IMR-90 (cell line): ENCODE measurements at regions not wholly inside any gene's neighbourhood (a gene's known extent, or its start where the extent isn't known, plus 50 kb on each side); places are given as distances from the start of the nearest gene placed in this dataset.

Source experiments
- ATAC-seq: fragments of 200-7000 bp; cut with Tn5 transposase; 2 replicates; pipeline ENCODE4 v1.9.1; 2020; ENCODE audit warnings: low read depth, mild to moderate bottlenecking, moderate library complexity
- BruUV-seq: library from RNA; stranded (reverse); fragments of 400-500 nt; replicated peaks from 2 replicates; lab custom pipeline; 2021; lab: Mats Ljungman, UMichigan
- CTCF ChIA-PET: fragments of 300-600 bp; formaldehyde crosslinking; extraction: SDS; loops from one replicate; lab custom pipeline; 2021; ENCODE audit warnings: antibody characterized with exemption; lab: Yijun Ruan, JAX
- POLR2A ChIA-PET: fragments of 300-600 bp; sonication (Branson Sonifier 250); formaldehyde crosslinking; loops from one replicate; lab custom pipeline; 2022; ENCODE audit warnings: antibody characterized with exemption; ENCODE audit not compliant: unreplicated experiment; lab: Charles Lee
- DNase-seq: peaks from one replicate; pipeline ENCODE4 v3.0.0; 2013
- H2AFZ ChIP-seq: replicated peaks from 2 replicates; pipeline ENCODE3; 2013; ENCODE audit warnings: low read length, mild to moderate bottlenecking; ENCODE audit not compliant: poor library complexity
- H2AK5ac ChIP-seq: 2 replicates; pipeline ENCODE4 v1.6.1; 2013; ENCODE audit warnings: low read depth, low read length, inconsistent platforms
- H2AK9ac ChIP-seq: replicated peaks from 2 replicates; pipeline ENCODE3; 2013; ENCODE audit warnings: mild to moderate bottlenecking, low read depth, low read length, moderate library complexity; ENCODE audit not compliant: poor library complexity
- H2BK120ac ChIP-seq: 2 replicates; pipeline ENCODE4 v1.6.1; 2013; ENCODE audit warnings: low read depth, low read length, inconsistent platforms
- H2BK15ac ChIP-seq: 3 replicates; pipeline ENCODE4 v1.6.1; 2013; ENCODE audit warnings: low read depth, low read length, inconsistent platforms
- H2BK20ac ChIP-seq: 2 replicates; pipeline ENCODE4 v1.6.1; 2013; ENCODE audit warnings: low read depth, mild to moderate bottlenecking, inconsistent platforms, low read length, moderate library complexity
- H2BK5ac ChIP-seq: 2 replicates; pipeline ENCODE4 v1.6.1; 2013; ENCODE audit warnings: mild to moderate bottlenecking, low read depth, low read length, inconsistent platforms; ENCODE audit not compliant: poor library complexity, severe bottlenecking
- H3K14ac ChIP-seq: replicated peaks from 2 replicates; pipeline ENCODE4 v1.6.1; 2013; ENCODE audit warnings: low read depth, low read length, inconsistent platforms
- H3K18ac ChIP-seq: 2 replicates; pipeline ENCODE4 v1.6.1; 2013; ENCODE audit warnings: low read depth, low read length, control low read depth
- H3K23ac ChIP-seq: 2 replicates; pipeline ENCODE4 v1.6.1; 2013; ENCODE audit warnings: low read depth, low read length, inconsistent platforms
- H3K27ac ChIP-seq: 2 replicates; pipeline ENCODE4 v1.5.1; 2013; ENCODE audit warnings: mild to moderate bottlenecking, control low read depth, low read length; ENCODE audit not compliant: insufficient read depth
- H3K27me3 ChIP-seq: 2 replicates; pipeline ENCODE4 v1.6.1; 2013; ENCODE audit warnings: low read length; ENCODE audit not compliant: control insufficient read depth, insufficient read depth
- H3K36me3 ChIP-seq: 2 replicates; pipeline ENCODE4 v1.6.1; 2013; ENCODE audit warnings: low read length, mixed read lengths; ENCODE audit not compliant: control insufficient read depth, insufficient read depth
- H3K4ac ChIP-seq: 2 replicates; pipeline ENCODE4 v1.6.1; 2013; ENCODE audit warnings: low read depth, low read length, inconsistent platforms
- H3K4me1 ChIP-seq: 2 replicates; pipeline ENCODE4 v1.6.1; 2013; ENCODE audit warnings: low read length, mixed read lengths; ENCODE audit not compliant: control insufficient read depth, insufficient read depth
- H3K4me2 ChIP-seq: 2 replicates; pipeline ENCODE4 v1.6.1; 2013; ENCODE audit warnings: low read depth, mild to moderate bottlenecking, control low read depth, low read length, moderate library complexity
- H3K4me3 ChIP-seq: 2 replicates; pipeline ENCODE4 v1.5.1; 2013; ENCODE audit warnings: low read depth, mild to moderate bottlenecking, control low read depth, low read length, moderate library complexity; ENCODE audit not compliant: insufficient read depth
- H3K56ac ChIP-seq: 2 replicates; pipeline ENCODE4 v1.6.1; 2013; ENCODE audit warnings: low read length, inconsistent platforms; ENCODE audit not compliant: insufficient read depth; ENCODE audit errors: extremely low read depth
- H3K79me1 ChIP-seq, 2 experiments: 2 replicates each; pipeline ENCODE4 v1.6.1; 2013; ENCODE audit warnings: low read length in 2 of 2, inconsistent platforms in 1 of 2, low read depth in 1 of 2
- H3K9ac ChIP-seq: 2 replicates; pipeline ENCODE4 v1.6.1; 2013; ENCODE audit warnings: low read depth, low read length, control low read depth
- H3K9me1 ChIP-seq: 2 replicates; pipeline ENCODE4 v1.6.1; 2013; ENCODE audit warnings: low read length, inconsistent platforms; ENCODE audit not compliant: insufficient read depth
- H3K9me3 ChIP-seq: 2 replicates; pipeline ENCODE4 v1.6.1; 2013; ENCODE audit warnings: low read length; ENCODE audit not compliant: control insufficient read depth, insufficient read depth
- H4K20me1 ChIP-seq: 2 replicates; pipeline ENCODE4 v1.6.1; 2013; ENCODE audit warnings: low read length, inconsistent platforms; ENCODE audit not compliant: insufficient read depth
- H4K5ac ChIP-seq: 2 replicates; pipeline ENCODE4 v1.6.1; 2013; ENCODE audit warnings: mild to moderate bottlenecking, low read depth, low read length, control low read depth
- H4K8ac ChIP-seq, 2 experiments: 2 replicates each; pipeline ENCODE4 v1.6.1; 2013; ENCODE audit warnings: low read depth in 2 of 2, low read length in 2 of 2, control low read depth in 1 of 2, inconsistent platforms in 1 of 2
- H4K91ac ChIP-seq: 2 replicates; pipeline ENCODE4 v1.6.1; 2013; ENCODE audit warnings: low read depth, low read length, inconsistent platforms; ENCODE audit not compliant: insufficient read depth
- MAFK ChIP-seq: IDR thresholded peaks from 2 replicates; pipeline ENCODE4 v1.6.1; 2012; ENCODE audit warnings: low read depth, low read length, improper control_type of control experiment
- MAZ ChIP-seq: IDR thresholded peaks from 2 replicates; pipeline ENCODE4 v1.6.1; 2012; ENCODE audit warnings: low read depth, mild to moderate bottlenecking, low read length, improper control_type of control experiment, moderate library complexity, borderline replicate concordance
- NFE2L2 ChIP-seq: fragments of 150-350 bp; IDR thresholded peaks from 2 replicates; pipeline ENCODE4 v1.6.1; 2016; ENCODE audit warnings: low read depth, mild to moderate bottlenecking, low read length
- POLR2A ChIP-seq: IDR thresholded peaks from 2 replicates; pipeline ENCODE4 v1.6.1; 2012; ENCODE audit warnings: mild to moderate bottlenecking, low read depth, low read length
- RAD21 ChIP-seq: IDR thresholded peaks from 2 replicates; pipeline ENCODE4 v1.6.1; 2012; ENCODE audit warnings: low read length, improper control_type of control experiment
- RCOR1 ChIP-seq: IDR thresholded peaks from 2 replicates; pipeline ENCODE4 v1.6.1; 2012; ENCODE audit warnings: mild to moderate bottlenecking, low read length, improper control_type of control experiment; ENCODE audit not compliant: insufficient replicate concordance
- RFX5 ChIP-seq: IDR thresholded peaks from 2 replicates; pipeline ENCODE4 v1.8.0; 2012; ENCODE audit warnings: low read depth, mild to moderate bottlenecking, low read length, moderate library complexity
- SMC3 ChIP-seq: fragments of 150-350 bp; IDR thresholded peaks from 2 replicates; pipeline ENCODE4 v1.6.1; 2016; ENCODE audit warnings: low read depth, mild to moderate bottlenecking, antibody characterized with exemption, low read length, moderate library complexity
- WGBS, 2 experiments: methylation state at CpG; one replicate each; pipeline versions ENCODE4 v1.1.5 to v1.1.7; 2013; ENCODE audit warnings: missing lambda C conversion rate in 2 of 2; ENCODE audit not compliant: insufficient read length in 1 of 2; ENCODE audit errors: extremely low coverage in 2 of 2; 5-methylcytosine and 5-hydroxymethylcytosine counted together
- dilution Hi-C: fragments of 300-500 bp; cut with HindIII; formaldehyde crosslinking; loops from one replicate; pipeline ENCODE4 v1.14.3; 2018; ENCODE audit warnings: low sequenced_read_pairs; ENCODE audit not compliant: unreplicated experiment
- in situ Hi-C: fragments of 300-500 bp; cut with MboI; formaldehyde crosslinking; loops from 3 replicates; pipeline ENCODE4 v1.14.3; 2019; ENCODE audit warnings: low sequenced_read_pairs, inconsistent platforms, mixed read lengths
- intact Hi-C: fragments of 100-400 bp; cut with micrococcal nuclease; formaldehyde crosslinking; loops from 2 replicates; pipeline ENCODE4 v1.10.0; 2022
- TF ChIP-seq, protein P1 (sequence below): conservative IDR thresholded peaks from 2 replicates; pipeline ENCODE4 v1.5.1; 2012; ENCODE audit warnings: mild to moderate bottlenecking, low read depth, low read length, improper control_type of control experiment

DNA sequence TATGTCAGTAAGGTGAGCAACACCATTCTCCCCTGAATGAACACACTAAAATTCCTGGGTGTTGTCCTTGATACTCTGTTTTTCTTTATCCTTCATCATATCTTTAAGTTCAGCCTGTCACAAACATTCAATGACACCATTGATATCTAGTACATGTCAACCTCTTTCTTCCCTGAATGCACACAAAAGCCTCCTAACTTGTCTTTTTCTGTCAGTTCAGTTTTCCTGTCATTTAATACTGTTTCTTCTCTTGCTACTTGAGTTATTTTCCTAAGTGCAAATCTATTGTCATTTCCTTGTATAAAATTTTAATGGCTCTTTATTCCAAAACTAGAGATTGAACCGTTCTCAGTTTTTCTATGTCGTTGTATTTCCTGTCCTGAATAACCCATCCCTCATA lies 1107.6 kb upstream of the SLC39A10 start:
- Histone ChIP-seq H4K20me1 (no peaks in the 10 kb centered on the region), H3K4ac (no peak overlapping the region), H3K18ac (no peak overlapping the region), H2BK20ac (no peak overlapping the region), H3K14ac (no peak overlapping the region), H4K91ac (no peak overlapping the region), H3K9me1 (no peaks in the 10 kb centered on the region), H4K8ac (no peak overlapping the region), H2AK5ac (no peak overlapping the region), H3K56ac (no peak overlapping the region), H3K4me2 (no peak overlapping the region), H3K9me3 (peaks cover 2% of the 10 kb centered on the region; the same call in 1 of the 2 replicates), H3K27ac (no peak overlapping the region), H3K23ac (no peak overlapping the region), H3K4me1 (no peaks in the 10 kb centered on the region), H3K9ac (no peak overlapping the region), H3K79me1 (no peaks in the 10 kb centered on the region), H3K36me3 (no peaks in the 10 kb centered on the region), H2AFZ (no peak overlapping the region), H2BK15ac (no peak overlapping the region), H3K4me3 (no peak overlapping the region), H3K27me3 (no peaks in the 10 kb centered on the region), H2BK120ac (no peak overlapping the region), H2AK9ac (no peak overlapping the region), H4K5ac (no peak overlapping the region), H2BK5ac (no peak overlapping the region)
- TF ChIP-seq, protein P1, sequence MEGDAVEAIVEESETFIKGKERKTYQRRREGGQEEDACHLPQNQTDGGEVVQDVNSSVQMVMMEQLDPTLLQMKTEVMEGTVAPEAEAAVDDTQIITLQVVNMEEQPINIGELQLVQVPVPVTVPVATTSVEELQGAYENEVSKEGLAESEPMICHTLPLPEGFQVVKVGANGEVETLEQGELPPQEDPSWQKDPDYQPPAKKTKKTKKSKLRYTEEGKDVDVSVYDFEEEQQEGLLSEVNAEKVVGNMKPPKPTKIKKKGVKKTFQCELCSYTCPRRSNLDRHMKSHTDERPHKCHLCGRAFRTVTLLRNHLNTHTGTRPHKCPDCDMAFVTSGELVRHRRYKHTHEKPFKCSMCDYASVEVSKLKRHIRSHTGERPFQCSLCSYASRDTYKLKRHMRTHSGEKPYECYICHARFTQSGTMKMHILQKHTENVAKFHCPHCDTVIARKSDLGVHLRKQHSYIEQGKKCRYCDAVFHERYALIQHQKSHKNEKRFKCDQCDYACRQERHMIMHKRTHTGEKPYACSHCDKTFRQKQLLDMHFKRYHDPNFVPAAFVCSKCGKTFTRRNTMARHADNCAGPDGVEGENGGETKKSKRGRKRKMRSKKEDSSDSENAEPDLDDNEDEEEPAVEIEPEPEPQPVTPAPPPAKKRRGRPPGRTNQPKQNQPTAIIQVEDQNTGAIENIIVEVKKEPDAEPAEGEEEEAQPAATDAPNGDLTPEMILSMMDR = no peak
- TF ChIP-seq MAZ (no peak), RAD21 (no peak), SMC3 (no peak), RFX5 (no peak), MAFK (no peak), NFE2L2 (no peak), POLR2A (no peak), RCOR1 (no peak)
- intact Hi-C loops (loop anchor here (5.0 kb wide), 1 partner anchor 1518 kb away; the partner anchor contains the start of gene DNAH7), dilution Hi-C loops (no loop called here), in situ Hi-C loops (no loop called here)
- ChIA-PET CTCF (no interaction called here), POLR2A (no interaction called here)
- ATAC-seq (no peak), DNase-seq (no peak)
- WGBS, 2 experiments = 0% methylated on average over 2 of the region's 2 CpGs; no CpG with 5 or more reads in 1 of the 2 experiments
- no TSS peak for BruUV-seq
